GM12872 (cell line): ENCODE measurements at regions not wholly inside any gene's neighbourhood (a gene's known extent, or its start where the extent isn't known, plus 50 kb on each side); places are given as distances from the start of the nearest gene placed in this dataset.

Source experiments
- CTCF ChIP-seq: IDR thresholded peaks from 3 replicates; pipeline ENCODE4 v1.5.1; 2011; ENCODE audit warnings: low read depth, mild to moderate bottlenecking, low read length, moderate library complexity; ENCODE audit not compliant: insufficient read depth

DNA sequence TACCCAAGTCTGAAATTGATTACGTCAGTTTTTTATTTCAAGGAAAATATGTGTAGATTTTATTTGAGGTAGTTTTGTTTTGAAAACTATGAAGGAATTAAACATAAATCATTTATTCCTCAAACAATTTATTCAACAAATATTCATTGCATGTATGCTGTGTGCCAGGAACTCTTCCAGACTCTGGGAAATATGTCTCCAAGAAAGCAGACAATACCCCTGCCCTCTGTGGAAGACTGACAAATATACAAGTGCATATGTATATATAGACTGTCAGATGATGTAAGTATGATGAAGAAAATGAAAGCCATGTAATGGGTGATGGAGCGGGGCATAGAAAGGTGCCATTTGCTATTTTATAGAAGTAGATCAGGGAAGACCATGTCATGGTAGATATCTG is 889.5 kb downstream of the USP25 start:
- TF ChIP-seq CTCF, result no peak

DNA sequence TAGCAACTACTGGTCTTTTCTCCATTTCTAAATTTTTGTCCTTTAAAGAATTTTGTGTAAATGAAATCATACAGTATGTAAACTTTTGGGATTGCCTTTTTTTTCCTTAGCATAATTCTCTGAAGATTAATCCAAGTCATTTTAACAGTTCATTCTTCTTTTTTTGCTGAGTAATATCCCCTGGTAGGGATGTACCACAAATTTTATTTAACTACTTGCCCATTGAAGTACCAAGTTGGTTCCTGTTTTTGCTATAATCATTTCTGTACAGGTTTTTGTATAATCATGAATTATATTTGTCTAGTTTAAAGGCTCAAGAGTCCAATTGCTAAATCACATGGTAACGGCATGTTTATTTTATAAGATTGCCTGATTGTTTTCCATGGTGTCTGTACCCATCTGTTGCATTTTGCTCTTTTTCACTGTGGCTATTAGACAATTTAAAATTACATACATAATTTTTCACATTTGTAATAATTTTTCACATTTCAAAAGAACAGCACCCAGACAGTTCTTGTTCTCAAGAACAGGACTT is 891.1 kb downstream of the USP25 start:
- TF ChIP-seq CTCF, result no peak

GRCh38 chr21:16624479-16625118 is 888.2 kb upstream of the CXADR start:
- no peak for TF ChIP-seq CTCF

GRCh38 chr21:16625491-16625890 is 887.4 kb upstream of the CXADR start:
- no peak for TF ChIP-seq CTCF

GRCh38 chr21:16633831-16634459 is 878.9 kb upstream of the CXADR start:
- TF ChIP-seq CTCF, result no peak

DNA sequence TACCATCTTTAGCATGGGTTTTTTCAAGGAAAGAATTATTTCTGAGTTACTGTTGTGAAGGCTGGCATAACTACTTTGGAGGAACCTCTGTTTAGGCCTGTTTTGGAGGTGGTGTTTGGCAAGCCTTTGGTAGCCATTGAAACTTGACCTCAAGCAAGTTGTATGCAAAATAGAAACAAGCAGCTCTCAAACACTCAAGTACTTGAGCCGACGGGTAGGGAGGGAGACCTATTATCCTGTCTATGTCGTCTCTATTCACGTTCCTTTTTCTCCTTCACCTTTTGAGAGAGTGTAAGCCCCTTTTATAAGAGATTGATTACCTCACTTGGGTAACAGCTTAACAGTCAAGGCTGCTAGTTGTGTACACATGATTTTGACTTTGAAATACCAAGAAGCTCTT is 878.3 kb upstream of the CXADR start:
- no peak for TF ChIP-seq CTCF

- TF ChIP-seq CTCF, result no peak
These were observed 872.4 kb upstream of the CXADR start for GRCh38 chr21:16640297-16641027.
